H1 (cell line): ENCODE measurements at regions not wholly inside any gene's neighbourhood (a gene's known extent, or its start where the extent isn't known, plus 50 kb on each side); places are given as distances from the start of the nearest gene placed in this dataset.

Source experiments
- RFX5 ChIP-seq: IDR thresholded peaks from 2 replicates; pipeline ENCODE4 v1.6.1; 2011; ENCODE audit warnings: low read depth, low read length, improper control_type of control experiment, borderline replicate concordance
- SP4 ChIP-seq: IDR thresholded peaks from 2 replicates; pipeline ENCODE4 v1.6.1; 2012; ENCODE audit warnings: low read length, inconsistent platforms
- TF ChIP-seq, protein P1 (sequence below): IDR thresholded peaks from 2 replicates; pipeline ENCODE4 v1.6.1; 2011; ENCODE audit warnings: low read length, improper control_type of control experiment
- TF ChIP-seq, protein P2 (sequence below): IDR thresholded peaks from 2 replicates; pipeline ENCODE4 v1.6.1; 2011; ENCODE audit warnings: low read depth, mild to moderate bottlenecking, low read length; ENCODE audit not compliant: insufficient read depth

DNA sequence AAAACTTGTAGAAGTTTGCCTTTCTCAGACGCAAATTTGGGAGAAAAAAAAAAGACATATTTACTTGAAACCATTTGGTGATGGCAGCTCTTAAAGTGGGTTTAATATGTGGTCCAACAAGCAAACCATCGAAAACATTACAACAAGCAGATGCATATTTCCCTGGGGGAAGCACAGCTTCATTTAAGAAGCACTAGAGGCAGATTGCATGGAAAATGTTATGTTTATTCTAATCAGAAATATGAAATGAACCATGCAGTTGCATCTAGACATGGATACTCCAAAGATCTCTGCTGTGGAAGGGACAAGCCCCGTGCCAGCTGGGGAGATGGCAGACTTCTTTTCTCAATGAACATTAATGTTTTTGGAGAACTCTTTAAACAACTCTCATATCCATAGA lies 57.4 kb upstream of the PARVA start (continued):
- TF ChIP-seq, protein P1, sequence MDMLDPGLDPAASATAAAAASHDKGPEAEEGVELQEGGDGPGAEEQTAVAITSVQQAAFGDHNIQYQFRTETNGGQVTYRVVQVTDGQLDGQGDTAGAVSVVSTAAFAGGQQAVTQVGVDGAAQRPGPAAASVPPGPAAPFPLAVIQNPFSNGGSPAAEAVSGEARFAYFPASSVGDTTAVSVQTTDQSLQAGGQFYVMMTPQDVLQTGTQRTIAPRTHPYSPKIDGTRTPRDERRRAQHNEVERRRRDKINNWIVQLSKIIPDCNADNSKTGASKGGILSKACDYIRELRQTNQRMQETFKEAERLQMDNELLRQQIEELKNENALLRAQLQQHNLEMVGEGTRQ: no peak
- TF ChIP-seq, protein P2, sequence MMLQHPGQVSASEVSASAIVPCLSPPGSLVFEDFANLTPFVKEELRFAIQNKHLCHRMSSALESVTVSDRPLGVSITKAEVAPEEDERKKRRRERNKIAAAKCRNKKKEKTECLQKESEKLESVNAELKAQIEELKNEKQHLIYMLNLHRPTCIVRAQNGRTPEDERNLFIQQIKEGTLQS: no peak
- TF ChIP-seq RFX5: no peak
- no peak for TF ChIP-seq SP4
